Cardiac fibroblast (primary cell): ENCODE measurements at regions not wholly inside any gene's neighbourhood (a gene's known extent, or its start where the extent isn't known, plus 50 kb on each side); places are given as distances from the start of the nearest gene placed in this dataset.

Experiments used
- DNase-seq, 2 donors: peaks; one replicate each; pipeline versions ENCODE4 v3.0.0 to v3.0.0-alpha.2; 2010; ENCODE audit warnings: low read depth in 2 of 2
- H3K4me3 ChIP-seq, 2 donors: replicated peaks in 1 of 2; 1 replicate in 1 of 2; 2 replicates in 1 of 2; pipeline ENCODE4 v1.5.1; 2011; ENCODE audit warnings: low read depth in 2 of 2, low read length in 2 of 2, mild to moderate bottlenecking in 2 of 2, moderate library complexity in 1 of 2
- CTCF ChIP-seq: IDR thresholded peaks from one replicate; pipeline ENCODE4 v1.5.1; 2011; ENCODE audit warnings: low read depth, mild to moderate bottlenecking, low read length, inconsistent platforms

GRCh38 chr9:81380504-81381359 lies 308.6 kb downstream of the TLE1 start:
- no peak overlapping the region for H3K4me3 ChIP-seq
- TF ChIP-seq CTCF, result no peak
- no peak for DNase-seq

- no peak for DNase-seq
- TF ChIP-seq CTCF, result no peak
- no peak overlapping the region for H3K4me3 ChIP-seq
Measured at GRCh38 chr9:81379655-81380054, 309.7 kb downstream of the TLE1 start.

GRCh38 chr9:81377921-81378320 lies 311.4 kb downstream of the TLE1 start:
- TF ChIP-seq CTCF, result no peak
- no peak for DNase-seq
- H3K4me3 ChIP-seq, result no peak overlapping the region

- TF ChIP-seq CTCF, result no peak
- no peak for DNase-seq
- no peak overlapping the region for H3K4me3 ChIP-seq
Measured at GRCh38 chr9:81377320-81377719, 312.0 kb downstream of the TLE1 start.

GRCh38 chr9:81375187-81376100 lies 313.9 kb downstream of the TLE1 start:
- no peak for TF ChIP-seq CTCF
- peak in 1 of 2 donors; percentile 37 for DNase-seq
- H3K4me3 ChIP-seq, result no peak overlapping the region

- no peak overlapping the region for H3K4me3 ChIP-seq
- no peak for TF ChIP-seq CTCF
- DNase-seq, result peak; percentile 32 to 43
Measured at GRCh38 chr9:81374459-81375186, 314.7 kb downstream of the TLE1 start.
